ENCODE measurements at regions not wholly inside any gene's neighbourhood (a gene's known extent, or its start where the extent isn't known, plus 50 kb on each side); places are given as distances from the start of the nearest gene placed in this dataset.
A peak's percentile ranks its signal among the peaks of the same experiment; 100 is the strongest.
"Not testable (repeated sequence)": the region's sequence is repeated elsewhere in the genome, so short reads cannot be mapped to it uniquely, and the experiment has no call there.

GRCh38 chr11:57047610-57048009 lies 58.9 kb downstream of the OR5AK2 start:
- no peak for DNase-seq

- no peak for DNase-seq
These were observed 61.0 kb downstream of the OR5AK2 start for GRCh38 chr11:57049749-57050148.

- no peak for DNase-seq
These were observed 66.1 kb downstream of the OR5AK2 start for GRCh38 chr11:57054817-57055216.

GRCh38 chr11:57055744-57056143 lies 67.0 kb downstream of the OR5AK2 start:
- DNase-seq: no peak

GRCh38 chr11:57056735-57057134 lies 68.0 kb downstream of the OR5AK2 start:
- no peak for DNase-seq

GRCh38 chr11:57057561-57057960 lies 68.8 kb downstream of the OR5AK2 start:
- DNase-seq: no peak

GRCh38 chr11:57062957-57063356 lies 74.2 kb downstream of the OR5AK2 start:
- DNase-seq: not testable (repeated sequence)

GRCh38 chr11:57069942-57070341 lies 81.2 kb downstream of the OR5AK2 start:
- no peak for DNase-seq

GRCh38 chr11:57071829-57072228 lies 83.1 kb downstream of the OR5AK2 start:
- no peak for DNase-seq

- DNase-seq: no peak
These were observed 83.9 kb downstream of the OR5AK2 start for GRCh38 chr11:57072640-57073039.

- no peak for DNase-seq
These were observed 84.4 kb downstream of the OR5AK2 start for GRCh38 chr11:57073128-57073527.

- DNase-seq: no peak
These were observed 92.6 kb downstream of the OR5AK2 start for GRCh38 chr11:57081356-57081755.

GRCh38 chr11:57082125-57082524 lies 93.4 kb downstream of the OR5AK2 start:
- DNase-seq: no peak

- no peak for DNase-seq
These were observed 95.1 kb downstream of the OR5AK2 start for GRCh38 chr11:57083641-57084385.

- no peak for DNase-seq
These were observed 96.1 kb upstream of the LRRC55 start for GRCh38 chr11:57085611-57086010.

- DNase-seq: no peak
These were observed 93.8 kb upstream of the LRRC55 start for GRCh38 chr11:57087991-57088390.

- no peak for DNase-seq
These were observed 89.6 kb upstream of the LRRC55 start for GRCh38 chr11:57092028-57092698.

- no peak for DNase-seq
These were observed 87.4 kb upstream of the LRRC55 start for GRCh38 chr11:57094181-57094935.

- no peak for DNase-seq
These were observed 86.3 kb upstream of the LRRC55 start for GRCh38 chr11:57095417-57095816.

- no peak for DNase-seq
These were observed 85.9 kb upstream of the LRRC55 start for GRCh38 chr11:57095896-57096295.

- DNase-seq: no peak
These were observed 84.6 kb upstream of the LRRC55 start for GRCh38 chr11:57097149-57097548.

- DNase-seq: no peak
These were observed 83.6 kb upstream of the LRRC55 start for GRCh38 chr11:57098191-57098590.

GRCh38 chr11:57100638-57101331 lies 81.0 kb upstream of the LRRC55 start:
- DNase-seq: peak; percentile 82

Measured in COR-L47 (cell line).